ENCODE measurements at regions not wholly inside any gene's neighbourhood (a gene's known extent, or its start where the extent isn't known, plus 50 kb on each side); places are given as distances from the start of the nearest gene placed in this dataset.

- TF ChIP-seq, protein P1, sequence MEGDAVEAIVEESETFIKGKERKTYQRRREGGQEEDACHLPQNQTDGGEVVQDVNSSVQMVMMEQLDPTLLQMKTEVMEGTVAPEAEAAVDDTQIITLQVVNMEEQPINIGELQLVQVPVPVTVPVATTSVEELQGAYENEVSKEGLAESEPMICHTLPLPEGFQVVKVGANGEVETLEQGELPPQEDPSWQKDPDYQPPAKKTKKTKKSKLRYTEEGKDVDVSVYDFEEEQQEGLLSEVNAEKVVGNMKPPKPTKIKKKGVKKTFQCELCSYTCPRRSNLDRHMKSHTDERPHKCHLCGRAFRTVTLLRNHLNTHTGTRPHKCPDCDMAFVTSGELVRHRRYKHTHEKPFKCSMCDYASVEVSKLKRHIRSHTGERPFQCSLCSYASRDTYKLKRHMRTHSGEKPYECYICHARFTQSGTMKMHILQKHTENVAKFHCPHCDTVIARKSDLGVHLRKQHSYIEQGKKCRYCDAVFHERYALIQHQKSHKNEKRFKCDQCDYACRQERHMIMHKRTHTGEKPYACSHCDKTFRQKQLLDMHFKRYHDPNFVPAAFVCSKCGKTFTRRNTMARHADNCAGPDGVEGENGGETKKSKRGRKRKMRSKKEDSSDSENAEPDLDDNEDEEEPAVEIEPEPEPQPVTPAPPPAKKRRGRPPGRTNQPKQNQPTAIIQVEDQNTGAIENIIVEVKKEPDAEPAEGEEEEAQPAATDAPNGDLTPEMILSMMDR (IDR thresholded peaks at IDR 0.05): no peak
- no peak for TF ChIP-seq POLR2AphosphoS5 (IDR thresholded peaks at IDR 0.05)
Measured at GRCh38 chr12:125856366-125856765, 791.1 kb downstream of the AACS start.

Data from stomach (tissue), 4 donors.